ENCODE measurements at regions not wholly inside any gene's neighbourhood (a gene's known extent, or its start where the extent isn't known, plus 50 kb on each side); places are given as distances from the start of the nearest gene placed in this dataset.

DNA sequence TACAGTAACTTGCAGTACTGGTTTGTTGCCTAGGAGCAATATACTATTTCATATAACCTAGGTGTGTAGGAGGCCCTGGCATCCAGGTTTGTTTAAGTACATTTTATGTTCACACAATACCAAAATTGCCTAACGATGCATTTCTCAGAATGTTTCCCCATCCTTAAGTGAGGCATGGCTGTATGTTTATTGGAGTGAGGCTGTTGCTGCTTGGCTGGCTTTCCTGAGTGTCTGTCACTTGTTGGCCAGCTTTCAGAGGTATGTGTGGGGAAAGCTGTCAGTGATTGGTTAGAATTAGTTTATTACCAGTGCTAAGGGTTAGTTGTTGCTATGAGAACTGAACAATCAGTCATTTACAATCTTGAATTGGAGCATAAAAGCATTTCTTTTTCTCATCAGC lies 154.1 kb upstream of the CDH12 start:
- no peak overlapping the region for H3K4me3 ChIP-seq

GRCh38 chr5:23001120-23001519 lies 148.0 kb upstream of the CDH12 start:
- intact Hi-C loops (cut with DNase I; ENCODE audit: low total_unique reads), result no loop called here
- H3K27ac ChIP-seq, result no peak overlapping the region
- H3K4me3 ChIP-seq, result no peak overlapping the region
- TF ChIP-seq POLR2A (IDR thresholded peaks at IDR 0.05) (no peak), CTCF (IDR thresholded peaks at IDR 0.05) (no peak), POLR2AphosphoS5 (IDR thresholded peaks at IDR 0.05) (no peak)
- no peaks in the 10 kb centered on the region for H3K27me3 ChIP-seq
- DNase-seq (ENCODE audit: low spot score in 2 of 2), result no peak
- no peaks in the 10 kb centered on the region for H3K9me3 ChIP-seq
- no peaks in the 10 kb centered on the region for H3K4me1 ChIP-seq
- H3K36me3 ChIP-seq, result no peaks in the 10 kb centered on the region

More for the DNA sequence above, 154.1 kb upstream of the CDH12 start:
- no peaks in the 10 kb centered on the region for H3K9me3 ChIP-seq
- no peak overlapping the region for H3K27ac ChIP-seq
- intact Hi-C loops (cut with DNase I; ENCODE audit: low total_unique reads), result no loop called here
- TF ChIP-seq POLR2A (IDR thresholded peaks at IDR 0.05) (no peak), POLR2AphosphoS5 (IDR thresholded peaks at IDR 0.05) (no peak), CTCF (IDR thresholded peaks at IDR 0.05) (no peak)
- no peaks in the 10 kb centered on the region for H3K4me1 ChIP-seq
- H3K36me3 ChIP-seq, result no peaks in the 10 kb centered on the region
- H3K27me3 ChIP-seq, result no peaks in the 10 kb centered on the region
- no peak for DNase-seq (ENCODE audit: low spot score in 2 of 2)

DNA sequence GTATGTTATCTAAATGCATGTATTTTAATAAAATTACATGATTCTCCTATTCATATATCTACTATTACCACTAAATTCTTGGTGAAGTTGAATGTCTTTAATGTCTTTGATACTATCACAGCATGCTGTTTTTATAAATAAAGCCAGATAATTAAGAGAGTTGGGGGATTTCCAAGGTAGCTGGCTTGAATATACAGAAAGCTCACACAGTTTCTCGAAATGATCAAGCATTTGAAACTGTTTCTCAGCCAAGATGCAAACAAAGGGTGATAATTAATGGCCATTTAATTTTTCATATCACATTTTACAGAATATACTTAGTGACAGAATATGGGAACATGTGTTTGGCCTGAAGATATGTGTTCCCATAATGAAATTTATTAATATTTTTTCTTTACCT lies 145.6 kb upstream of the CDH12 start:
- intact Hi-C loops (cut with DNase I; ENCODE audit: low total_unique reads), result no loop called here
- no peaks in the 10 kb centered on the region for H3K36me3 ChIP-seq
- no peak overlapping the region for H3K4me3 ChIP-seq
- no peaks in the 10 kb centered on the region for H3K27me3 ChIP-seq
- H3K4me1 ChIP-seq, result no peaks in the 10 kb centered on the region
- no peak for DNase-seq (ENCODE audit: low spot score in 2 of 2)
- TF ChIP-seq CTCF (IDR thresholded peaks at IDR 0.05) (no peak), POLR2A (IDR thresholded peaks at IDR 0.05) (no peak), POLR2AphosphoS5 (IDR thresholded peaks at IDR 0.05) (no peak)
- H3K27ac ChIP-seq, result no peak overlapping the region
- no peaks in the 10 kb centered on the region for H3K9me3 ChIP-seq

- intact Hi-C loops (cut with DNase I; ENCODE audit: low total_unique reads), result no loop called here
- H3K4me3 ChIP-seq, result no peak overlapping the region
- H3K27ac ChIP-seq, result no peak overlapping the region
- no peaks in the 10 kb centered on the region for H3K9me3 ChIP-seq
- no peaks in the 10 kb centered on the region for H3K27me3 ChIP-seq
- no peaks in the 10 kb centered on the region for H3K4me1 ChIP-seq
- H3K36me3 ChIP-seq, result no peaks in the 10 kb centered on the region
- TF ChIP-seq CTCF (IDR thresholded peaks at IDR 0.05), result no peak
- no peak for TF ChIP-seq POLR2AphosphoS5 (IDR thresholded peaks at IDR 0.05)
- TF ChIP-seq POLR2A (IDR thresholded peaks at IDR 0.05), result no peak
- DNase-seq (ENCODE audit: low spot score in 2 of 2), result no peak
Measured at GRCh38 chr5:22998362-22998761, 145.2 kb upstream of the CDH12 start.

GRCh38 chr5:22988937-22989336 lies 135.8 kb upstream of the CDH12 start:
- H3K36me3 ChIP-seq, result no peaks in the 10 kb centered on the region
- H3K4me1 ChIP-seq, result no peaks in the 10 kb centered on the region
- H3K27me3 ChIP-seq, result no peaks in the 10 kb centered on the region
- TF ChIP-seq POLR2A (IDR thresholded peaks at IDR 0.05) (no peak), POLR2AphosphoS5 (IDR thresholded peaks at IDR 0.05) (no peak), CTCF (IDR thresholded peaks at IDR 0.05) (no peak)
- peaks cover 0 to 9% of the 10 kb centered on the region in 2 donors for H3K9me3 ChIP-seq
- intact Hi-C loops (cut with DNase I; ENCODE audit: low total_unique reads), result no loop called here
- no peak overlapping the region for H3K4me3 ChIP-seq
- DNase-seq (ENCODE audit: low spot score in 2 of 2), result no peak
- no peak overlapping the region for H3K27ac ChIP-seq
